Stimulated activated CD4-positive, alpha-beta T cell treated with anti-CD3 and anti-CD28 coated beads, Interleukin-1b, Interleukin-23, amount 100 ng/mL, for 1 hour (primary cell): ENCODE measurements at regions not wholly inside any gene's neighbourhood (a gene's known extent, or its start where the extent isn't known, plus 50 kb on each side); places are given as distances from the start of the nearest gene placed in this dataset.

ENCODE experiments used
- DNase-seq, 2 donors: peaks; one replicate each; pipeline ENCODE4 v3.0.0-alpha.2; 2020; ENCODE audit warnings: low read depth in 2 of 2

GRCh38 chr13:22495819-22496218 is 685.0 kb upstream of the SGCG start:
- DNase-seq = no peak

- no peak for DNase-seq
Measured at GRCh38 chr13:22496803-22497508, 683.8 kb upstream of the SGCG start.

GRCh38 chr13:22497991-22498780 is 682.6 kb upstream of the SGCG start:
- no peak for DNase-seq

- DNase-seq = no peak
Measured at GRCh38 chr13:22499919-22500318, 680.9 kb upstream of the SGCG start.

- DNase-seq = no peak
Measured at GRCh38 chr13:22505489-22505888, 675.3 kb upstream of the SGCG start.

GRCh38 chr13:22506096-22506691 is 674.6 kb upstream of the SGCG start:
- no peak for DNase-seq

- no peak for DNase-seq
Measured at GRCh38 chr13:22517544-22517943, 663.2 kb upstream of the SGCG start.

GRCh38 chr13:22536851-22537250 is 643.9 kb upstream of the SGCG start:
- DNase-seq = no peak

GRCh38 chr13:22538400-22538799 is 642.4 kb upstream of the SGCG start:
- no peak for DNase-seq

GRCh38 chr13:22549126-22549525 is 631.7 kb upstream of the SGCG start:
- DNase-seq = no peak

GRCh38 chr13:22561581-22561980 is 619.2 kb upstream of the SGCG start:
- DNase-seq = no peak

GRCh38 chr13:22562116-22562515 is 618.7 kb upstream of the SGCG start:
- no peak for DNase-seq

- DNase-seq = no peak
Measured at GRCh38 chr13:22563272-22563671, 617.5 kb upstream of the SGCG start.

GRCh38 chr13:22569811-22570210 is 611.0 kb upstream of the SGCG start:
- DNase-seq = no peak

- DNase-seq = no peak
Measured at GRCh38 chr13:22589880-22590279, 590.9 kb upstream of the SGCG start.

GRCh38 chr13:22592515-22592914 is 588.3 kb upstream of the SGCG start:
- no peak for DNase-seq

GRCh38 chr13:22594041-22594440 is 586.7 kb upstream of the SGCG start:
- no peak for DNase-seq

GRCh38 chr13:22596171-22596863 is 584.5 kb upstream of the SGCG start:
- no peak for DNase-seq

- DNase-seq = no peak
Measured at GRCh38 chr13:22599156-22599555, 581.6 kb upstream of the SGCG start.

GRCh38 chr13:22618002-22618401 is 562.8 kb upstream of the SGCG start:
- no peak for DNase-seq

- no peak for DNase-seq
Measured at GRCh38 chr13:22625691-22626090, 555.1 kb upstream of the SGCG start.

- no peak for DNase-seq
Measured at GRCh38 chr13:22629374-22629773, 551.4 kb upstream of the SGCG start.
